Body of pancreas (tissue), 4 donors: ENCODE measurements at regions not wholly inside any gene's neighbourhood (a gene's known extent, or its start where the extent isn't known, plus 50 kb on each side); places are given as distances from the start of the nearest gene placed in this dataset.

ENCODE experiments used
- ATAC-seq: fragments of 150-250 bp; one replicate; pipeline ENCODE4 v1.9.1; 2016
- DNase-seq, 4 donors: peaks; one replicate each; pipeline ENCODE4 v3.0.0-alpha.2; 2019
- H3K27ac ChIP-seq, 4 donors: fragments of 200-600 bp; sonication (generic); 1 replicate in 3 of 4; 2 replicates in 1 of 4; pipeline versions ENCODE4 v1.5.1 to v1.6.1; 2016 to 2019; ENCODE audit warnings: mild to moderate bottlenecking in 1 of 4, mixed read lengths in 1 of 4, moderate library complexity in 1 of 4
- H3K27me3 ChIP-seq, 2 donors: fragments of 200-600 bp; sonication (generic); one replicate each; pipeline ENCODE4 v1.6.0; 2016; ENCODE audit warnings: mild to moderate bottlenecking in 1 of 2
- H3K36me3 ChIP-seq, 2 donors: fragments of 200-600 bp; sonication (generic); replicated peaks in 1 of 2; 2 replicates each; pipeline ENCODE4 v1.5.1; 2016; ENCODE audit warnings: low read depth in 2 of 2; ENCODE audit not compliant: insufficient read depth in 1 of 2
- H3K4me1 ChIP-seq: fragments of 200-600 bp; sonication (generic); one replicate; pipeline ENCODE4 v1.6.0; 2016
- H3K4me3 ChIP-seq, 2 donors: fragments of 200-600 bp; sonication (generic); 1 replicate in 1 of 2; 2 replicates in 1 of 2; pipeline ENCODE4 v1.5.1; 2016 to 2019
- H3K9me3 ChIP-seq, 3 donors: fragments of 200-600 bp; sonication (generic); 1 replicate in 2 of 3; 2 replicates in 1 of 3; pipeline ENCODE4 v1.5.1; 2016
- POLR2A ChIP-seq, 3 donors: fragments of 450-650 bp; IDR thresholded peaks; one replicate each; pipeline ENCODE4 v1.6.1; 2016; ENCODE audit warnings: antibody characterized with exemption in 3 of 3, mild to moderate bottlenecking in 2 of 3
- WGBS, 2 donors: methylation state at CpG; one replicate each; pipeline ENCODE4 v1.1.5; 2017; 5-methylcytosine and 5-hydroxymethylcytosine counted together
- intact Hi-C: fragments of 100-400 bp; cut with DNase I; formaldehyde crosslinking; loops from one replicate; pipeline ENCODE4 v1.15.1; 2023
- TF ChIP-seq, protein P1 (sequence below), 7 experiments: fragments of 450-650 bp in 4 of 7; fragments of 200-600 bp in 3 of 7; sonication (generic) in 3 of 7; IDR thresholded peaks; one replicate each; pipeline ENCODE4 v1.5.1; 2016 to 2019; ENCODE audit warnings: antibody characterized with exemption in 7 of 7

- H3K9me3 ChIP-seq = peaks cover 0 to 8% (median 0%) of the 10 kb centered on the region in 3 donors
- H3K4me3 ChIP-seq = no peak overlapping the region
- TF ChIP-seq POLR2A (IDR thresholded peaks at IDR 0.05) = no peak
- TF ChIP-seq, protein P1, sequence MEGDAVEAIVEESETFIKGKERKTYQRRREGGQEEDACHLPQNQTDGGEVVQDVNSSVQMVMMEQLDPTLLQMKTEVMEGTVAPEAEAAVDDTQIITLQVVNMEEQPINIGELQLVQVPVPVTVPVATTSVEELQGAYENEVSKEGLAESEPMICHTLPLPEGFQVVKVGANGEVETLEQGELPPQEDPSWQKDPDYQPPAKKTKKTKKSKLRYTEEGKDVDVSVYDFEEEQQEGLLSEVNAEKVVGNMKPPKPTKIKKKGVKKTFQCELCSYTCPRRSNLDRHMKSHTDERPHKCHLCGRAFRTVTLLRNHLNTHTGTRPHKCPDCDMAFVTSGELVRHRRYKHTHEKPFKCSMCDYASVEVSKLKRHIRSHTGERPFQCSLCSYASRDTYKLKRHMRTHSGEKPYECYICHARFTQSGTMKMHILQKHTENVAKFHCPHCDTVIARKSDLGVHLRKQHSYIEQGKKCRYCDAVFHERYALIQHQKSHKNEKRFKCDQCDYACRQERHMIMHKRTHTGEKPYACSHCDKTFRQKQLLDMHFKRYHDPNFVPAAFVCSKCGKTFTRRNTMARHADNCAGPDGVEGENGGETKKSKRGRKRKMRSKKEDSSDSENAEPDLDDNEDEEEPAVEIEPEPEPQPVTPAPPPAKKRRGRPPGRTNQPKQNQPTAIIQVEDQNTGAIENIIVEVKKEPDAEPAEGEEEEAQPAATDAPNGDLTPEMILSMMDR (IDR thresholded peaks at IDR 0.05) = no peak
- no peak for DNase-seq
- WGBS, 2 donors = 77 to 79% methylated on average over 3 of the region's 3 CpGs
- H3K4me1 ChIP-seq = peaks cover 5% of the 10 kb centered on the region
- no peak for ATAC-seq
- H3K27ac ChIP-seq = no peak overlapping the region
- intact Hi-C loops = no loop called here
- H3K27me3 ChIP-seq = no peaks in the 10 kb centered on the region
- H3K36me3 ChIP-seq = no peaks in the 10 kb centered on the region
These were observed 101.3 kb downstream of the DISP1 start for GRCh38 chr1:222916100-222916499.

- Histone ChIP-seq H3K36me3 (no peaks in the 10 kb centered on the region), H3K4me3 (no peak overlapping the region), H3K27me3 (no peaks in the 10 kb centered on the region), H3K4me1 (peaks cover 5% of the 10 kb centered on the region), H3K27ac (no peak overlapping the region), H3K9me3 (peaks cover 0 to 8% (median 0%) of the 10 kb centered on the region in 3 donors)
- WGBS, 2 donors = 79 to 84% methylated on average over 14 of the region's 14 CpGs
- intact Hi-C loops = no loop called here
- ATAC-seq = no peak
- TF ChIP-seq POLR2A (IDR thresholded peaks at IDR 0.05) = no peak
- TF ChIP-seq, protein P1 (IDR thresholded peaks at IDR 0.05) = no peak
- DNase-seq = no peak
These were observed 104.1 kb downstream of the DISP1 start for GRCh38 chr1:222918801-222919477.

- no peaks in the 10 kb centered on the region for H3K36me3 ChIP-seq
- no peaks in the 10 kb centered on the region for H3K27me3 ChIP-seq
- intact Hi-C loops = no loop called here
- 78 to 81% methylated on average over 5 of the region's 5 CpGs for WGBS, 2 donors
- peaks cover 0 to 8% (median 0%) of the 10 kb centered on the region in 3 donors for H3K9me3 ChIP-seq
- no peak overlapping the region for H3K27ac ChIP-seq
- DNase-seq (no peak), ATAC-seq (no peak)
- peaks cover 9% of the 10 kb centered on the region for H3K4me1 ChIP-seq
- H3K4me3 ChIP-seq = no peak overlapping the region
- TF ChIP-seq, protein P1 (IDR thresholded peaks at IDR 0.05) = no peak
- no peak for TF ChIP-seq POLR2A (IDR thresholded peaks at IDR 0.05)
These were observed 104.6 kb downstream of the DISP1 start for GRCh38 chr1:222919478-222919865.

DNA sequence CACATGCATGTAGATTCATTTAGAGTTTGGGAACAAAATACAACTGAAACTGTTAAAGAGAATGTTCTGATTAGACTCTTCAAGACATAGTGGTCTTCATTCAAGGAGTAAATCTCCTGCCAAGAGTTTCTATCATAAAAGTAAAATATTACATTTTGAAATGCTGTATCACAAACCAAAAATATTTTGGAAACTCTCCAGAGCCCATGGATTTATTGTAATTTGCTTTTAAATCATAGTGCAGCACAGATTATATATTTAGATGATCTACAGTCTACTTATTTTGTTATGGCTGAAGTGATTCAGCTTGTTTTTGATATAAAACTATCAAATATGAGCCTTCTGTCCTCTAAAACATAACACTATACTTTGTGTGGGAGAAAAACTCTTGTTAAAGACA lies 105.3 kb downstream of the DISP1 start:
- no peak for DNase-seq
- intact Hi-C loops = no loop called here
- Histone ChIP-seq H3K27me3 (no peaks in the 10 kb centered on the region), H3K9me3 (peaks cover 0 to 8% (median 0%) of the 10 kb centered on the region in 3 donors), H3K4me3 (no peak overlapping the region), H3K4me1 (peaks cover 11% of the 10 kb centered on the region), H3K27ac (no peak overlapping the region), H3K36me3 (no peaks in the 10 kb centered on the region)
- ATAC-seq = no peak
- no peak for TF ChIP-seq POLR2A (IDR thresholded peaks at IDR 0.05)
- TF ChIP-seq, protein P1 (IDR thresholded peaks at IDR 0.05) = no peak

- Histone ChIP-seq H3K9me3 (peaks cover 0 to 4% (median 0%) of the 10 kb centered on the region in 3 donors), H3K4me3 (no peak overlapping the region), H3K27ac (no peak overlapping the region), H3K4me1 (peaks cover 7% of the 10 kb centered on the region), H3K27me3 (no peaks in the 10 kb centered on the region), H3K36me3 (no peaks in the 10 kb centered on the region)
- ATAC-seq (no peak), DNase-seq (no peak)
- intact Hi-C loops = no loop called here
- TF ChIP-seq, protein P1 (IDR thresholded peaks at IDR 0.05) = no peak
- TF ChIP-seq POLR2A (IDR thresholded peaks at IDR 0.05) = no peak
- WGBS, 2 donors = 90 to 91% methylated on average over 1 of the region's 1 CpG
These were observed 107.1 kb downstream of the DISP1 start for GRCh38 chr1:222921945-222922344.
